Caco-2 (cell line): ENCODE measurements at regions not wholly inside any gene's neighbourhood (a gene's known extent, or its start where the extent isn't known, plus 50 kb on each side); places are given as distances from the start of the nearest gene placed in this dataset.

ENCODE experiments used
- BruUV-seq: library from RNA; stranded (reverse); fragments of 400-500 nt; replicated peaks from 2 replicates; lab custom pipeline; 2021; lab: Mats Ljungman, UMichigan
- CTCF ChIA-PET: fragments of 300-600 bp; sonication (Branson Sonifier 250); formaldehyde crosslinking; loops from one replicate; lab custom pipeline; 2022; ENCODE audit warnings: antibody characterized with exemption; lab: Charles Lee
- POLR2A ChIA-PET: fragments of 300-600 bp; sonication (Branson Sonifier 250); formaldehyde crosslinking; loops from one replicate; lab custom pipeline; 2022; ENCODE audit warnings: antibody characterized with exemption; lab: Charles Lee
- DNase-seq, 2 experiments: peaks; one replicate each; pipeline versions ENCODE4 v3.0.0 to v3.0.0-alpha.2; 2020 to 2022
- H3K27me3 ChIP-seq: replicated peaks from 2 replicates; pipeline ENCODE4 v1.6.0; 2011; ENCODE audit warnings: low read length; ENCODE audit not compliant: control insufficient read depth, insufficient read depth
- H3K36me3 ChIP-seq: 2 replicates; pipeline ENCODE4 v1.5.1; 2011; ENCODE audit warnings: low read length; ENCODE audit not compliant: control insufficient read depth, insufficient read depth
- H3K4me1 ChIP-seq: fragments of 250-450 bp; sonication (Bioruptor Pico); 2 replicates; pipeline ENCODE4 v1.5.1; 2020; ENCODE audit warnings: mild to moderate bottlenecking
- H3K4me3 ChIP-seq: 2 replicates; pipeline ENCODE4 v1.5.1; 2011; ENCODE audit warnings: low read depth, mild to moderate bottlenecking, control low read depth, low read length
- H3K9me3 ChIP-seq: fragments of 250-450 bp; sonication (Bioruptor Pico); 2 replicates; pipeline ENCODE4 v1.5.1; 2020; ENCODE audit warnings: mild to moderate bottlenecking, moderate library complexity
- H3K27ac Mint-ChIP-seq: one replicate; pipeline ENCODE4 v1.8.0; 2022; ENCODE audit warnings: mixed read lengths; ENCODE audit not compliant: unreplicated experiment
- H3K27me3 Mint-ChIP-seq: one replicate; pipeline ENCODE4 v1.8.0; 2022; ENCODE audit warnings: mixed read lengths; ENCODE audit not compliant: insufficient read depth, unreplicated experiment
- H3K36me3 Mint-ChIP-seq: one replicate; pipeline ENCODE4 v1.8.0; 2022; ENCODE audit warnings: mild to moderate bottlenecking, mixed read lengths; ENCODE audit not compliant: insufficient read depth, unreplicated experiment
- H3K4me1 Mint-ChIP-seq: one replicate; pipeline ENCODE4 v1.8.0; 2022; ENCODE audit warnings: low read depth, mixed read lengths; ENCODE audit not compliant: unreplicated experiment
- H3K4me3 Mint-ChIP-seq: one replicate; pipeline ENCODE4 v1.8.0; 2022; ENCODE audit warnings: mild to moderate bottlenecking, moderate library complexity, mixed read lengths; ENCODE audit not compliant: unreplicated experiment
- H3K9me3 Mint-ChIP-seq: one replicate; pipeline ENCODE4 v1.8.0; 2022; ENCODE audit warnings: mixed read lengths; ENCODE audit not compliant: unreplicated experiment
- intact Hi-C: fragments of 100-400 bp; cut with micrococcal nuclease; formaldehyde crosslinking; loops from one replicate; pipeline ENCODE4 v1.10.0; 2022; ENCODE audit not compliant: unreplicated experiment
- TF ChIP-seq, protein P1 (sequence below), 2 experiments: fragments of 200-600 bp in 1 of 2; IDR thresholded peaks; 1 replicate in 1 of 2; 2 replicates in 1 of 2; pipeline versions ENCODE4 v1.5.1 to v1.8.0; 2011 to 2022; ENCODE audit warnings: antibody characterized with exemption in 1 of 2, control low read depth in 1 of 2, inconsistent platforms in 1 of 2, low read depth in 1 of 2, low read length in 1 of 2, mild to moderate bottlenecking in 1 of 2, moderate library complexity in 1 of 2; ENCODE audit not compliant: insufficient read depth in 1 of 2, severe bottlenecking in 1 of 2, unreplicated experiment in 1 of 2

DNA sequence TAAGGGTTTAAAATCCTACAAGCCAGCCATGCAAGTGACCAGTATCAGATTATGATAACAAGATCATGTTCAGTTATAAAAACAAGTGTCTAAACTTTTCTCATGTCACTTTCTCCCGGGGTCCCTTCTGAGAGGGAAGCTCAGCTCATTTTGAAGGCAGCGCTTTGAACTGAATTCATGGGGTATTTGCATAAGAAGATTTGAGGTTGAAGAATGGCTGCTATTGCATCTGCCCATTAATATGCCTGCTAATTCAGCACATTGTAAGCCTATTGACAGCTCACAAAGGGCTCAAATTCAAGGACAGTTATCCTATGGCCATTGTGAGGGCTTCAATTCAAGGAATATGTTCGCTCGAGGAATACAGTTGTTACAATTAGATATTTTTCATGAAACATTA lies 290.2 kb upstream of the IRX3 start:
- Histone ChIP-seq H3K27me3 (no peaks in the 10 kb centered on the region), H3K9me3 (no peaks in the 10 kb centered on the region; the same call in 1 of the 2 replicates), H3K4me3 (no peak overlapping the region), H3K4me1 (0 out of 2 replicates have a peak, but pooled peaks cover 3% of the 10 kb centered on the region), H3K36me3 (no peaks in the 10 kb centered on the region)
- H3K4me3 Mint-ChIP-seq, result no peak overlapping the region
- H3K36me3 Mint-ChIP-seq, result no peaks in the 10 kb centered on the region
- ChIA-PET POLR2A (no interaction called here), CTCF (no interaction called here)
- no TSS peak for BruUV-seq
- no peak for DNase-seq
- H3K9me3 Mint-ChIP-seq, result peaks cover 10% of the 10 kb centered on the region
- no peak overlapping the region for H3K27ac Mint-ChIP-seq
- intact Hi-C loops, result no loop called here
- H3K4me1 Mint-ChIP-seq, result peaks cover 6% of the 10 kb centered on the region
- TF ChIP-seq, protein P1, sequence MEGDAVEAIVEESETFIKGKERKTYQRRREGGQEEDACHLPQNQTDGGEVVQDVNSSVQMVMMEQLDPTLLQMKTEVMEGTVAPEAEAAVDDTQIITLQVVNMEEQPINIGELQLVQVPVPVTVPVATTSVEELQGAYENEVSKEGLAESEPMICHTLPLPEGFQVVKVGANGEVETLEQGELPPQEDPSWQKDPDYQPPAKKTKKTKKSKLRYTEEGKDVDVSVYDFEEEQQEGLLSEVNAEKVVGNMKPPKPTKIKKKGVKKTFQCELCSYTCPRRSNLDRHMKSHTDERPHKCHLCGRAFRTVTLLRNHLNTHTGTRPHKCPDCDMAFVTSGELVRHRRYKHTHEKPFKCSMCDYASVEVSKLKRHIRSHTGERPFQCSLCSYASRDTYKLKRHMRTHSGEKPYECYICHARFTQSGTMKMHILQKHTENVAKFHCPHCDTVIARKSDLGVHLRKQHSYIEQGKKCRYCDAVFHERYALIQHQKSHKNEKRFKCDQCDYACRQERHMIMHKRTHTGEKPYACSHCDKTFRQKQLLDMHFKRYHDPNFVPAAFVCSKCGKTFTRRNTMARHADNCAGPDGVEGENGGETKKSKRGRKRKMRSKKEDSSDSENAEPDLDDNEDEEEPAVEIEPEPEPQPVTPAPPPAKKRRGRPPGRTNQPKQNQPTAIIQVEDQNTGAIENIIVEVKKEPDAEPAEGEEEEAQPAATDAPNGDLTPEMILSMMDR (IDR thresholded peaks at IDR 0.05; ENCODE audit: insufficient read depth in 1 of 2, low read depth in 1 of 2, low read length in 1 of 2, severe bottlenecking in 1 of 2, unreplicated experiment in 1 of 2), result no peak
- H3K27me3 Mint-ChIP-seq, result no peaks in the 10 kb centered on the region

DNA sequence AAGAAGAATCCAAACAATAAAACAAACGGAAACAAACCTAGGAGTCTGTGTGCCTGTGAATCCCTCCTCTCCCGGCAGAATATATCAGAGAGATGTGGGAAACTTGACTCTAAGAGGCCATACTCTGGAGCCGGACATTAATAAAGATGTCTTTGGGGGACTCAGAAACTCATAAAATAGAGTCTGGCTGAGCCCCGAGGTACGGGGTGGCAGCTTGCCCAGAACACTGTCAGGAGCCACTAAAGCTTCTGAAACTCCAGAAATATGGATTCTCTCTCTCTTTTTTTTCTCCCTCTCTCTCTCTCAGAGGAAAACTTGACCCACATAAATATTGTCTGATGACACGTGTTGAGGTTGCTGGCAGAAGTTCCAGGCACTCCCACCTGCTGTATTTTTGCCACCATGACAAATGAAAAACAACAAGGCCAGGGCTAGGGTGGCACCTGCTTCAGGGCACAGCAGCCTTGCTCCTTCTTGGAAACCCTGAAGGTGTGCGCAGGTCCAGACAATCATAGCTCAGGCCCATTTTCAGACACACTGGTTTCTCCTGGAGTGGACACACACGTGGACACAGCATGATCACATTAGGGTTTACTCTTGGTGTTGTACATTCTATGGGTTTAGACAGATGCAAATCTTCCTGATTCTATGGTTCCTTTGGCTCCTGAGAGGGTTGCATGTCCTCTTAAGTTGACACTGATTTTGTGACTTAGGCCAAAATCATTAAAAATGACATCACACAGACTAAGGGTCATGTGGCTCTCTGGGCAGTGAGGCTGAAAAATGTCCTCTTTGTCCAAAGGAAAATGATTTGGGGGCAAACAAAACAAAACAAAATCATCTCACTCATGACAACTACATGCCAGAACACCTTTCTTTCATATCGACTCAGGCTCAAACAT lies 282.6 kb upstream of the IRX3 start:
- intact Hi-C loops, result no loop called here
- DNase-seq, result no peak
- BruUV-seq, result no TSS peak
- TF ChIP-seq, protein P1 (IDR thresholded peaks at IDR 0.05; ENCODE audit: insufficient read depth in 1 of 2, low read depth in 1 of 2, low read length in 1 of 2, severe bottlenecking in 1 of 2, unreplicated experiment in 1 of 2), result no peak
- Histone ChIP-seq H3K27me3 (no peaks in the 10 kb centered on the region), H3K9me3 (no peaks in the 10 kb centered on the region; the same call in 1 of the 2 replicates), H3K4me3 (no peak overlapping the region), H3K4me1 (no peaks in the 10 kb centered on the region), H3K36me3 (no peaks in the 10 kb centered on the region)
- H3K36me3 Mint-ChIP-seq, result no peaks in the 10 kb centered on the region
- H3K27me3 Mint-ChIP-seq, result no peaks in the 10 kb centered on the region
- H3K4me3 Mint-ChIP-seq, result no peak overlapping the region
- no peaks in the 10 kb centered on the region for H3K9me3 Mint-ChIP-seq
- no peaks in the 10 kb centered on the region for H3K4me1 Mint-ChIP-seq
- ChIA-PET CTCF (no interaction called here), POLR2A (no interaction called here)
- no peak overlapping the region for H3K27ac Mint-ChIP-seq

DNA sequence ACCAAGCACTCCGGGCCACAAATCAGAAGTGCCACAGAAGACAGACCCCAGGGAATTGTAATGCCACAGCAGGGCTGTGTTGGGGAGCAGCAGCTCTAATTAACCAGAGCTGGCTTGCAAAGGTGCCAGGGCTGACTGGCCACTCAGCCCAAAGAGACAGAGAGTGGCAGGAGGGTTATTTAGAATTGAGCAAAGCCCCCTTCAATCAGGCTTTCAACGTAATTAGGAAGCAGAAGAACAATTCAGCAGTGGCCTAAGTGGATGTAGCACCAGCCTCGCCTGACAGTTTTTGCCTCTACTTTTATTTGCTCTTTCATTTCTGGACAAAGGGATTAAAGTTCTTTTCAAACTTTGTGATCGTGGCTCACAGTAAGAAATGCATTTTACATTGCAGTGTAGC lies 278.3 kb upstream of the IRX3 start:
- BruUV-seq, result no TSS peak
- no peak overlapping the region for H3K4me3 Mint-ChIP-seq
- intact Hi-C loops, result no loop called here
- no peak for DNase-seq
- H3K4me3 ChIP-seq, result no peak overlapping the region
- no peaks in the 10 kb centered on the region for H3K4me1 Mint-ChIP-seq
- ChIA-PET POLR2A (no interaction called here), CTCF (no interaction called here)
- H3K36me3 ChIP-seq, result no peaks in the 10 kb centered on the region
- no peak overlapping the region for H3K27ac Mint-ChIP-seq
- H3K4me1 ChIP-seq, result no peaks in the 10 kb centered on the region
- H3K36me3 Mint-ChIP-seq, result no peaks in the 10 kb centered on the region
- no peaks in the 10 kb centered on the region for H3K9me3 ChIP-seq
- no peaks in the 10 kb centered on the region for H3K9me3 Mint-ChIP-seq
- H3K27me3 Mint-ChIP-seq, result no peaks in the 10 kb centered on the region
- no peaks in the 10 kb centered on the region for H3K27me3 ChIP-seq
- TF ChIP-seq, protein P1 (IDR thresholded peaks at IDR 0.05; ENCODE audit: insufficient read depth in 1 of 2, low read depth in 1 of 2, low read length in 1 of 2, severe bottlenecking in 1 of 2, unreplicated experiment in 1 of 2), result no peak
